ENCODE measurements at regions not wholly inside any gene's neighbourhood (a gene's known extent, or its start where the extent isn't known, plus 50 kb on each side); places are given as distances from the start of the nearest gene placed in this dataset.
"Not testable (repeated sequence)": the region's sequence is repeated elsewhere in the genome, so short reads cannot be mapped to it uniquely, and the experiment has no call there.

GRCh38 chr9:71295928-71296327 lies 174.5 kb upstream of the TRPM3 start:
- DNase-seq: no peak
- Histone ChIP-seq H3K27me3 (replicated peaks) (no peaks in the 10 kb centered on the region), H3K36me3 (replicated peaks) (no peaks in the 10 kb centered on the region), H3K4me3 (ENCODE audit: low read depth, low read length) (no peak overlapping the region), H3K27ac (no peak overlapping the region)
- no peak for TF ChIP-seq CTCF (IDR thresholded peaks at IDR 0.05; ENCODE audit: low read depth, low read length, missing control alignments)
- in situ Hi-C loops (cut with HindIII; ENCODE audit: low pct_ligation_motif_present, low sequenced_read_pairs): no loop called here

DNA sequence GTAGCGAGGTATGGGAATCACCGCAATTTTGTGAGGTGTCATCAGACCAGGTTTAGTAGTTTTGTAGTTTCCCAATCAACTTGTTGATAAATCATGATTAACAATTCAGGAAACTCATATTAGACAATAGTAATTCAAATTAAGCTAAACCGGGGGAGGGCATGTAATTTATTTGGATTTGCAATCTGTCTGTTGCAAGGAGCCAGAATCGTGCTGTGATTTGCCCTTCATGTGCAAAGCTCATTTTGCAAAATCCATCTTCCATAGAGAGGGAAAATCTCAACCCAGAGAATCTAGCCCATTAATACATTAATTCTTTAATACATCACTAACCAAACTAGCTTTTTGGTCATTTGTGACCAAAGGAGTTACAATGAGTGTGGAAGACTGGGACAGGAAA lies 164.7 kb upstream of the TRPM3 start:
- Histone ChIP-seq H3K4me3 (ENCODE audit: low read depth, low read length) (no peak overlapping the region), H3K36me3 (replicated peaks) (no peaks in the 10 kb centered on the region), H3K27me3 (replicated peaks) (no peaks in the 10 kb centered on the region), H3K27ac (no peak overlapping the region)
- DNase-seq: no peak
- in situ Hi-C loops (cut with HindIII; ENCODE audit: low pct_ligation_motif_present, low sequenced_read_pairs): no loop called here
- no peak for TF ChIP-seq CTCF (IDR thresholded peaks at IDR 0.05; ENCODE audit: low read depth, low read length, missing control alignments)

- in situ Hi-C loops (cut with HindIII; ENCODE audit: low pct_ligation_motif_present, low sequenced_read_pairs): no loop called here
- H3K27ac ChIP-seq: no peak overlapping the region
- TF ChIP-seq CTCF (IDR thresholded peaks at IDR 0.05; ENCODE audit: low read depth, low read length, missing control alignments): peak; percentile 84
- no peaks in the 10 kb centered on the region for H3K36me3 ChIP-seq (replicated peaks)
- H3K27me3 ChIP-seq (replicated peaks): no peaks in the 10 kb centered on the region
- no peak overlapping the region for H3K4me3 ChIP-seq (ENCODE audit: low read depth, low read length)
- DNase-seq: peak; percentile 67
Observed at GRCh38 chr9:71285191-71285656, 163.8 kb upstream of the TRPM3 start.

DNA sequence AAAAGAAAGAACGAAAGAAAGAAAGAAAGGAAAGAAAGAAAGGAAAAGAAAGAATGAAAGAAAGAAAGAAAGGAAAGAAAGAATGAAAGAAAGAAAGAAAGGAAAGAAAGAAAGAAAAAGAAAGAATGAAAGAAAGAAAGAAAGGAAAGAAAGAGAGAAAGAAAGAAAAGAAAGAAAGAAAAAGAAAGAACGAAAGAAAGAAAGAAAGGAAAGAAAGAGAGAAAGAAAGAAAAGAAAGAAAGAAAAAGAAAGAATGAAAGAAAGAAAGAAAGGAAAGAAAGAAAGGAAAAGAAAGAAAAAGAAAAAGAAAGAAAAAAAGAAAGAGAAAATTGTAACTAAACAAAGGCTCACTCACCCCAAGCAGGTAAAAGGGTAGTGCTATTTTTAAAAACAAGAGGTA lies 160.7 kb upstream of the TRPM3 start:
- DNase-seq; H3K36me3 ChIP-seq (replicated peaks); H3K4me3 ChIP-seq (ENCODE audit: low read depth, low read length); H3K27me3 ChIP-seq (replicated peaks); H3K27ac ChIP-seq; in situ Hi-C loops (cut with HindIII; ENCODE audit: low pct_ligation_motif_present, low sequenced_read_pairs): not testable (repeated sequence)

DNA sequence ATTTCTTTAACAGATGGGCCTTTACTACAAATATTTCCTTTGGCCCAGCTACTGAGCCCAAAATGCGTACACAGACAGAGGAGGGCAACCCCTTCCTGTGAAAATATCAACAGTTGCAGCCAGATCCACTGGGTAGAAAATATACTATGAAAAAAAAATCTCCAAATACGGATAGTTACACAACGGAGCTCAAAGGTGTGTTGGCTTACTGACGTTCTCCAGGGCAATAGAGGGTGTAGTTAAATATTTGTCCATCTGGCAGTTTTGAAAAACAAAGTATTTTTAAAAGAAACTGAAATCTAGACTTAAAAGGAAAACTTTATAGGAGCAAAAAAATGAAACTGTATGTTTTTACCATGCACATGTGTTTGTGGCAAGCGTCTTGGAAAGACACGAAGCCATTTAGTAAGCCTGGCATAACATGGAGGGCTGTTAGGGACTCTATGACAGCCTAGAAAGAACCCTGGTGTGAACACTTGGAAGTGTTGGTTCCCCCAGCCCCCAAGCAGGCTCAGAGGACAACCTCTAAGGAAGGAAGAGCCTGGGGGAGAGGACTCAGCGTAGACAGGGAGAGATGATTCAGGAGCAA lies 157.8 kb upstream of the TRPM3 start:
- DNase-seq: no peak
- H3K36me3 ChIP-seq (replicated peaks): no peaks in the 10 kb centered on the region
- H3K27ac ChIP-seq: no peak overlapping the region
- no peak for TF ChIP-seq CTCF (IDR thresholded peaks at IDR 0.05; ENCODE audit: low read depth, low read length, missing control alignments)
- no peak overlapping the region for H3K4me3 ChIP-seq (ENCODE audit: low read depth, low read length)
- no peaks in the 10 kb centered on the region for H3K27me3 ChIP-seq (replicated peaks)
- in situ Hi-C loops (cut with HindIII; ENCODE audit: low pct_ligation_motif_present, low sequenced_read_pairs): no loop called here

DNA sequence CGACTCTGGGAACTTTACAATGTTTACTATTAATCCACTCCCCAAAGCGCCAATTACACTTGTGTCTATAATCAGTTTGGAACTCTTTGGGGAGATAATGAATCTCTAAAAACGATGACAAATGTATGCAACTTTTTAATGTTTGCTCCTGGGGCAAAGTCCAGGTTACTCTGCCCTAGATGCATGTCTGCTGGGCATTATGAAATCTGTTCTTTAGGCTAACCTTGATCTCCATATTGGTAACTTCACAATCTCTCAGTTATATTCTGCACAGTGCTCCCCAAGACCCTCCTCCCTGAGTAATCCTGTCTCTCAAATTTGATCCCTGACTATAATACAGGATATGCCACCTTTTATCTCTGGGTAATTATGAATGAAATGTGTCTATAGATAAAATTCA lies 152.2 kb upstream of the TRPM3 start:
- H3K4me3 ChIP-seq (ENCODE audit: low read depth, low read length): no peak overlapping the region
- no peaks in the 10 kb centered on the region for H3K27me3 ChIP-seq (replicated peaks)
- TF ChIP-seq CTCF (IDR thresholded peaks at IDR 0.05; ENCODE audit: low read depth, low read length, missing control alignments): no peak
- in situ Hi-C loops (cut with HindIII; ENCODE audit: low pct_ligation_motif_present, low sequenced_read_pairs): no loop called here
- DNase-seq: no peak
- no peak overlapping the region for H3K27ac ChIP-seq
- H3K36me3 ChIP-seq (replicated peaks): no peaks in the 10 kb centered on the region
